ENCODE measurements at regions not wholly inside any gene's neighbourhood (a gene's known extent, or its start where the extent isn't known, plus 50 kb on each side); places are given as distances from the start of the nearest gene placed in this dataset.

- intact Hi-C loops (cut with DNase I): no loop called here
- Histone ChIP-seq H3K27me3 (no peaks in the 10 kb centered on the region), H3K4me3 (no peak overlapping the region), H3K4me1 (peaks cover 10% of the 10 kb centered on the region), H3K36me3 (no peaks in the 10 kb centered on the region), H3K27ac (no peak overlapping the region), H3K9me3 (no peaks in the 10 kb centered on the region)
- no peak for DNase-seq (ENCODE audit: extremely low spot score in 2 of 2)
- TF ChIP-seq POLR2A (IDR thresholded peaks at IDR 0.05) (no peak), CTCF (IDR thresholded peaks at IDR 0.05) (no peak), POLR2AphosphoS5 (IDR thresholded peaks at IDR 0.05; ENCODE audit: insufficient read depth in 1 of 2, low read depth in 1 of 2) (no peak)
Observed at GRCh38 chr1:38246955-38247952, 200.7 kb upstream of the POU3F1 start.

GRCh38 chr1:38244218-38244845 lies 197.7 kb upstream of the POU3F1 start:
- Histone ChIP-seq H3K36me3 (no peaks in the 10 kb centered on the region), H3K9me3 (no peaks in the 10 kb centered on the region), H3K4me1 (peaks cover 10% of the 10 kb centered on the region), H3K4me3 (no peak overlapping the region), H3K27ac (no peak overlapping the region), H3K27me3 (no peaks in the 10 kb centered on the region)
- TF ChIP-seq POLR2A (IDR thresholded peaks at IDR 0.05): no peak
- TF ChIP-seq CTCF (IDR thresholded peaks at IDR 0.05): no peak
- no peak for TF ChIP-seq POLR2AphosphoS5 (IDR thresholded peaks at IDR 0.05; ENCODE audit: insufficient read depth in 1 of 2, low read depth in 1 of 2)
- DNase-seq (ENCODE audit: extremely low spot score in 2 of 2): no peak
- intact Hi-C loops (cut with DNase I): no loop called here

GRCh38 chr1:38243106-38243505 lies 196.5 kb upstream of the POU3F1 start:
- Histone ChIP-seq H3K9me3 (no peaks in the 10 kb centered on the region), H3K4me1 (peaks cover 10% of the 10 kb centered on the region), H3K27me3 (no peaks in the 10 kb centered on the region), H3K4me3 (no peak overlapping the region), H3K36me3 (no peaks in the 10 kb centered on the region), H3K27ac (no peak overlapping the region)
- DNase-seq (ENCODE audit: extremely low spot score in 2 of 2): no peak
- no peak for TF ChIP-seq POLR2AphosphoS5 (IDR thresholded peaks at IDR 0.05; ENCODE audit: insufficient read depth in 1 of 2, low read depth in 1 of 2)
- intact Hi-C loops (cut with DNase I): no loop called here

GRCh38 chr1:38242506-38242905 lies 195.9 kb upstream of the POU3F1 start:
- no peak for TF ChIP-seq CTCF (IDR thresholded peaks at IDR 0.05)
- TF ChIP-seq POLR2AphosphoS5 (IDR thresholded peaks at IDR 0.05; ENCODE audit: insufficient read depth in 1 of 2, low read depth in 1 of 2): no peak
- TF ChIP-seq POLR2A (IDR thresholded peaks at IDR 0.05): no peak
- intact Hi-C loops (cut with DNase I): no loop called here
- no peaks in the 10 kb centered on the region for H3K27me3 ChIP-seq
- H3K9me3 ChIP-seq: no peaks in the 10 kb centered on the region
- H3K36me3 ChIP-seq: no peaks in the 10 kb centered on the region
- DNase-seq (ENCODE audit: extremely low spot score in 2 of 2): no peak
- H3K4me3 ChIP-seq: no peak overlapping the region
- H3K27ac ChIP-seq: no peak overlapping the region
- H3K4me1 ChIP-seq: peaks cover 10% of the 10 kb centered on the region

GRCh38 chr1:38241594-38242334 lies 195.2 kb upstream of the POU3F1 start:
- Histone ChIP-seq H3K9me3 (no peaks in the 10 kb centered on the region), H3K36me3 (no peaks in the 10 kb centered on the region), H3K27ac (no peak overlapping the region), H3K27me3 (no peaks in the 10 kb centered on the region), H3K4me1 (peaks cover 3% of the 10 kb centered on the region), H3K4me3 (no peak overlapping the region)
- TF ChIP-seq CTCF (IDR thresholded peaks at IDR 0.05): no peak
- no peak for TF ChIP-seq POLR2A (IDR thresholded peaks at IDR 0.05)
- TF ChIP-seq POLR2AphosphoS5 (IDR thresholded peaks at IDR 0.05; ENCODE audit: insufficient read depth in 1 of 2, low read depth in 1 of 2): no peak
- DNase-seq (ENCODE audit: extremely low spot score in 2 of 2): no peak
- intact Hi-C loops (cut with DNase I): no loop called here

Measured in vagina (tissue), 2 donors.